ENCODE measurements at regions not wholly inside any gene's neighbourhood (a gene's known extent, or its start where the extent isn't known, plus 50 kb on each side); places are given as distances from the start of the nearest gene placed in this dataset.

GRCh38 chr6:85824329-85824728 is 181.6 kb upstream of the SYNCRIP start:
- Histone ChIP-seq H3K4me1 (ENCODE audit: control insufficient read depth, insufficient read depth, low read length, poor library complexity, severe bottlenecking) (no peaks in the 10 kb centered on the region), H3K27me3 (ENCODE audit: control insufficient read depth, insufficient read depth, low read length) (no peaks in the 10 kb centered on the region), H3K36me3 (ENCODE audit: control insufficient read depth, insufficient read depth, low read length) (no peaks in the 10 kb centered on the region), H3K9me3 (ENCODE audit: control insufficient read depth in 2 of 2, low read length in 2 of 2) (peaks cover 8 to 26% of the 10 kb centered on the region in 2 experiments), H3K27ac (ENCODE audit: insufficient read depth, low read length, poor library complexity, severe bottlenecking) (no peak overlapping the region), H3K4me3 (ENCODE audit: low read depth, low read length) (no peak overlapping the region)
- Mint-ChIP-seq H3K4me3 (no peak overlapping the region), H3K27ac (no peak overlapping the region), H3K4me1 (no peaks in the 10 kb centered on the region), H3K36me3 (no peaks in the 10 kb centered on the region), H3K27me3 (no peaks in the 10 kb centered on the region), H3K9me3 (peaks cover 5 to 39% (median 14%) of the 10 kb centered on the region in 7 donors)
- ATAC-seq (ENCODE audit: low read depth in 2 of 2): no peak
- no peak for DNase-seq

- no peaks in the 10 kb centered on the region for H3K4me1 ChIP-seq (ENCODE audit: control insufficient read depth, insufficient read depth, low read length, poor library complexity, severe bottlenecking)
- DNase-seq: no peak
- peaks cover 2 to 6% of the 10 kb centered on the region in 2 experiments for H3K9me3 ChIP-seq (ENCODE audit: control insufficient read depth in 2 of 2, low read length in 2 of 2)
- ATAC-seq (ENCODE audit: low read depth in 2 of 2): no peak
- H3K27ac ChIP-seq (ENCODE audit: insufficient read depth, low read length, poor library complexity, severe bottlenecking): no peak overlapping the region
- Mint-ChIP-seq H3K27me3 (no peaks in the 10 kb centered on the region), H3K9me3 (peaks cover 0 to 33% (median 10%) of the 10 kb centered on the region in 7 donors), H3K27ac (no peak overlapping the region), H3K4me3 (no peak overlapping the region), H3K36me3 (no peaks in the 10 kb centered on the region), H3K4me1 (no peaks in the 10 kb centered on the region)
- peaks cover 5% of the 10 kb centered on the region for H3K27me3 ChIP-seq (ENCODE audit: control insufficient read depth, insufficient read depth, low read length)
- H3K4me3 ChIP-seq (ENCODE audit: low read depth, low read length): no peak overlapping the region
- H3K36me3 ChIP-seq (ENCODE audit: control insufficient read depth, insufficient read depth, low read length): no peaks in the 10 kb centered on the region
Measured at GRCh38 chr6:85810558-85810957, 167.9 kb upstream of the SYNCRIP start.

- H3K27ac ChIP-seq (ENCODE audit: insufficient read depth, low read length, poor library complexity, severe bottlenecking): no peak overlapping the region
- no peaks in the 10 kb centered on the region for H3K4me1 ChIP-seq (ENCODE audit: control insufficient read depth, insufficient read depth, low read length, poor library complexity, severe bottlenecking)
- H3K4me1 Mint-ChIP-seq: no peaks in the 10 kb centered on the region
Measured at GRCh38 chr6:85803721-85804120, 161.0 kb upstream of the SYNCRIP start.

GRCh38 chr6:85802162-85802561 is 159.5 kb upstream of the SYNCRIP start:
- H3K4me3 Mint-ChIP-seq: no peak overlapping the region
- ATAC-seq (ENCODE audit: low read depth in 2 of 2): no peak
- Histone ChIP-seq H3K36me3 (ENCODE audit: control insufficient read depth, insufficient read depth, low read length) (no peaks in the 10 kb centered on the region), H3K4me3 (ENCODE audit: low read depth, low read length) (no peak overlapping the region), H3K9me3 (ENCODE audit: control insufficient read depth in 2 of 2, low read length in 2 of 2) (no peaks in the 10 kb centered on the region), H3K27ac (ENCODE audit: insufficient read depth, low read length, poor library complexity, severe bottlenecking) (no peak overlapping the region), H3K4me1 (ENCODE audit: control insufficient read depth, insufficient read depth, low read length, poor library complexity, severe bottlenecking) (no peaks in the 10 kb centered on the region), H3K27me3 (ENCODE audit: control insufficient read depth, insufficient read depth, low read length) (no peaks in the 10 kb centered on the region)
- H3K27ac Mint-ChIP-seq: no peak overlapping the region
- DNase-seq: no peak
- H3K36me3 Mint-ChIP-seq: no peaks in the 10 kb centered on the region
- no peaks in the 10 kb centered on the region for H3K4me1 Mint-ChIP-seq
- H3K9me3 Mint-ChIP-seq: peaks cover 0 to 6% (median 1%) of the 10 kb centered on the region in 7 donors
- peaks cover 13% of the 10 kb centered on the region for H3K27me3 Mint-ChIP-seq

More at GRCh38 chr6:85803721-85804120, 161.0 kb upstream of the SYNCRIP start:
- H3K4me3 ChIP-seq (ENCODE audit: low read depth, low read length): no peak overlapping the region
- H3K36me3 ChIP-seq (ENCODE audit: control insufficient read depth, insufficient read depth, low read length): no peaks in the 10 kb centered on the region
- Mint-ChIP-seq H3K9me3 (peaks cover 0 to 15% (median 3%) of the 10 kb centered on the region in 7 donors), H3K27ac (no peak overlapping the region), H3K27me3 (peaks cover 13% of the 10 kb centered on the region), H3K4me3 (no peak overlapping the region), H3K36me3 (no peaks in the 10 kb centered on the region)
- ATAC-seq (ENCODE audit: low read depth in 2 of 2) (no peak), DNase-seq (no peak)
- H3K27me3 ChIP-seq (ENCODE audit: control insufficient read depth, insufficient read depth, low read length): no peaks in the 10 kb centered on the region
- peaks cover 0 to 6% of the 10 kb centered on the region in 2 experiments for H3K9me3 ChIP-seq (ENCODE audit: control insufficient read depth in 2 of 2, low read length in 2 of 2)

- Mint-ChIP-seq H3K27me3 (peaks cover 13% of the 10 kb centered on the region), H3K36me3 (no peaks in the 10 kb centered on the region), H3K4me3 (no peak overlapping the region), H3K27ac (no peak overlapping the region), H3K9me3 (peaks cover 0 to 1% (median 0%) of the 10 kb centered on the region in 7 donors), H3K4me1 (no peaks in the 10 kb centered on the region)
- no peaks in the 10 kb centered on the region for H3K9me3 ChIP-seq (ENCODE audit: control insufficient read depth in 2 of 2, low read length in 2 of 2)
- DNase-seq (no peak), ATAC-seq (ENCODE audit: low read depth in 2 of 2) (no peak)
- no peak overlapping the region for H3K27ac ChIP-seq (ENCODE audit: insufficient read depth, low read length, poor library complexity, severe bottlenecking)
- H3K36me3 ChIP-seq (ENCODE audit: control insufficient read depth, insufficient read depth, low read length): no peaks in the 10 kb centered on the region
- no peaks in the 10 kb centered on the region for H3K4me1 ChIP-seq (ENCODE audit: control insufficient read depth, insufficient read depth, low read length, poor library complexity, severe bottlenecking)
- H3K4me3 ChIP-seq (ENCODE audit: low read depth, low read length): no peak overlapping the region
- H3K27me3 ChIP-seq (ENCODE audit: control insufficient read depth, insufficient read depth, low read length): peaks cover 2% of the 10 kb centered on the region
Measured at GRCh38 chr6:85798931-85799652, 156.4 kb upstream of the SYNCRIP start.

- ATAC-seq (ENCODE audit: low read depth in 2 of 2): no peak
- Mint-ChIP-seq H3K9me3 (peaks cover 0 to 1% (median 0%) of the 10 kb centered on the region in 7 donors), H3K27me3 (peaks cover 13% of the 10 kb centered on the region)
Measured at GRCh38 chr6:85797993-85798392, 155.3 kb upstream of the SYNCRIP start.

GRCh38 chr6:85795945-85796344 is 153.3 kb upstream of the SYNCRIP start:
- DNase-seq (no peak), ATAC-seq (ENCODE audit: low read depth in 2 of 2) (no peak)
- Mint-ChIP-seq H3K4me1 (no peaks in the 10 kb centered on the region), H3K4me3 (no peak overlapping the region), H3K36me3 (no peaks in the 10 kb centered on the region), H3K27ac (no peak overlapping the region), H3K27me3 (peaks cover 12% of the 10 kb centered on the region), H3K9me3 (peaks cover 0 to 5% (median 2%) of the 10 kb centered on the region in 7 donors)
- no peaks in the 10 kb centered on the region for H3K36me3 ChIP-seq (ENCODE audit: control insufficient read depth, insufficient read depth, low read length)
- H3K4me1 ChIP-seq (ENCODE audit: control insufficient read depth, insufficient read depth, low read length, poor library complexity, severe bottlenecking): no peaks in the 10 kb centered on the region
- H3K9me3 ChIP-seq (ENCODE audit: control insufficient read depth in 2 of 2, low read length in 2 of 2): peaks cover 0 to 2% of the 10 kb centered on the region in 2 experiments
- H3K27ac ChIP-seq (ENCODE audit: insufficient read depth, low read length, poor library complexity, severe bottlenecking): no peak overlapping the region
- H3K27me3 ChIP-seq (ENCODE audit: control insufficient read depth, insufficient read depth, low read length): peaks cover 2% of the 10 kb centered on the region
- no peak overlapping the region for H3K4me3 ChIP-seq (ENCODE audit: low read depth, low read length)

More at GRCh38 chr6:85797993-85798392, 155.3 kb upstream of the SYNCRIP start:
- Histone ChIP-seq H3K9me3 (ENCODE audit: control insufficient read depth in 2 of 2, low read length in 2 of 2) (no peaks in the 10 kb centered on the region), H3K4me1 (ENCODE audit: control insufficient read depth, insufficient read depth, low read length, poor library complexity, severe bottlenecking) (no peaks in the 10 kb centered on the region), H3K27me3 (ENCODE audit: control insufficient read depth, insufficient read depth, low read length) (peaks cover 2% of the 10 kb centered on the region), H3K27ac (ENCODE audit: insufficient read depth, low read length, poor library complexity, severe bottlenecking) (no peak overlapping the region), H3K36me3 (ENCODE audit: control insufficient read depth, insufficient read depth, low read length) (no peaks in the 10 kb centered on the region), H3K4me3 (ENCODE audit: low read depth, low read length) (no peak overlapping the region)
- no peak for DNase-seq
- Mint-ChIP-seq H3K27ac (peak overlapping the region in 1 of 3 donors; percentile 43), H3K36me3 (no peaks in the 10 kb centered on the region), H3K4me3 (no peak overlapping the region), H3K4me1 (no peaks in the 10 kb centered on the region)

GRCh38 chr6:85792254-85792653 is 149.6 kb upstream of the SYNCRIP start:
- H3K27ac ChIP-seq (ENCODE audit: insufficient read depth, low read length, poor library complexity, severe bottlenecking): no peak overlapping the region
- no peaks in the 10 kb centered on the region for H3K36me3 ChIP-seq (ENCODE audit: control insufficient read depth, insufficient read depth, low read length)
- no peaks in the 10 kb centered on the region for H3K4me1 ChIP-seq (ENCODE audit: control insufficient read depth, insufficient read depth, low read length, poor library complexity, severe bottlenecking)
- H3K9me3 Mint-ChIP-seq: peaks cover 1 to 19% (median 5%) of the 10 kb centered on the region in 7 donors
- H3K9me3 ChIP-seq (ENCODE audit: control insufficient read depth in 2 of 2, low read length in 2 of 2): peaks cover 4 to 8% of the 10 kb centered on the region in 2 experiments
- H3K4me3 ChIP-seq (ENCODE audit: low read depth, low read length): no peak overlapping the region
- H3K27me3 ChIP-seq (ENCODE audit: control insufficient read depth, insufficient read depth, low read length): peaks cover 2% of the 10 kb centered on the region
- H3K27me3 Mint-ChIP-seq: peaks cover 8% of the 10 kb centered on the region
- ATAC-seq (ENCODE audit: low read depth in 2 of 2) (no peak), DNase-seq (no peak)
- no peak overlapping the region for H3K27ac Mint-ChIP-seq
- no peak overlapping the region for H3K4me3 Mint-ChIP-seq
- H3K4me1 Mint-ChIP-seq: no peaks in the 10 kb centered on the region
- H3K36me3 Mint-ChIP-seq: no peaks in the 10 kb centered on the region

All from CD4-positive, CD25-positive, alpha-beta regulatory T cell (primary cell).